Skeletal muscle tissue (tissue), 3 donors: ENCODE measurements at regions not wholly inside any gene's neighbourhood (a gene's known extent, or its start where the extent isn't known, plus 50 kb on each side); places are given as distances from the start of the nearest gene placed in this dataset.

Source experiments
- H3K27ac ChIP-seq: one replicate; pipeline ENCODE4 v1.7.0; 2013; ENCODE audit warnings: mild to moderate bottlenecking, low read depth, low read length, inconsistent platforms
- H3K27me3 ChIP-seq, 3 donors: one replicate each; pipeline ENCODE4 v1.7.0; 2013; ENCODE audit warnings: low read length in 3 of 3; ENCODE audit not compliant: control insufficient read depth in 3 of 3, insufficient read depth in 3 of 3
- H3K36me3 ChIP-seq, 3 donors: one replicate each; pipeline ENCODE4 v1.7.0; 2013; ENCODE audit warnings: low read length in 3 of 3; ENCODE audit not compliant: control insufficient read depth in 3 of 3, insufficient read depth in 3 of 3
- H3K4me1 ChIP-seq, 3 donors: one replicate each; pipeline ENCODE4 v1.7.0; 2013; ENCODE audit warnings: low read length in 3 of 3, mild to moderate bottlenecking in 3 of 3; ENCODE audit not compliant: control insufficient read depth in 3 of 3, insufficient read depth in 3 of 3
- H3K4me3 ChIP-seq, 3 donors: one replicate each; pipeline ENCODE4 v1.7.0; 2013; ENCODE audit warnings: low read length in 3 of 3
- H3K9ac ChIP-seq, 3 donors: one replicate each; pipeline ENCODE4 v1.7.0; 2013; ENCODE audit warnings: low read length in 3 of 3, mild to moderate bottlenecking in 3 of 3, moderate library complexity in 2 of 3, low read depth in 1 of 3
- H3K9me3 ChIP-seq, 3 donors: one replicate each; pipeline ENCODE4 v1.7.0; 2013; ENCODE audit warnings: low read length in 3 of 3; ENCODE audit not compliant: control insufficient read depth in 3 of 3
- donor health status: Osteomylitis.

GRCh38 chr2:552906-553305 is 124.3 kb downstream of the TMEM18 start:
- no peaks in the 10 kb centered on the region for H3K36me3 ChIP-seq
- peaks cover 0 to 21% (median 9%) of the 10 kb centered on the region in 3 donors for H3K27me3 ChIP-seq
- H3K9me3 ChIP-seq = no peaks in the 10 kb centered on the region
- H3K4me1 ChIP-seq = no peaks in the 10 kb centered on the region
- no peak overlapping the region for H3K4me3 ChIP-seq
- H3K9ac ChIP-seq = no peak overlapping the region
- H3K27ac ChIP-seq = no peak overlapping the region

GRCh38 chr2:551621-552020 is 125.6 kb downstream of the TMEM18 start:
- Histone ChIP-seq H3K4me3 (no peak overlapping the region), H3K27ac (no peak overlapping the region), H3K4me1 (peaks cover 0 to 3% (median 0%) of the 10 kb centered on the region in 3 donors), H3K9me3 (no peaks in the 10 kb centered on the region), H3K27me3 (peaks cover 0 to 27% (median 9%) of the 10 kb centered on the region in 3 donors), H3K36me3 (no peaks in the 10 kb centered on the region), H3K9ac (no peak overlapping the region)

GRCh38 chr2:550860-551567 is 126.2 kb downstream of the TMEM18 start:
- no peak overlapping the region for H3K27ac ChIP-seq
- no peak overlapping the region for H3K4me3 ChIP-seq
- no peak overlapping the region for H3K9ac ChIP-seq
- no peaks in the 10 kb centered on the region for H3K36me3 ChIP-seq
- peaks cover 0 to 3% (median 0%) of the 10 kb centered on the region in 3 donors for H3K4me1 ChIP-seq
- H3K27me3 ChIP-seq = peaks cover 0 to 27% (median 9%) of the 10 kb centered on the region in 3 donors
- no peaks in the 10 kb centered on the region for H3K9me3 ChIP-seq

GRCh38 chr2:545711-546650 is 131.2 kb downstream of the TMEM18 start:
- Histone ChIP-seq H3K9ac (no peak overlapping the region), H3K27me3 (peaks cover 0 to 16% (median 11%) of the 10 kb centered on the region in 3 donors), H3K27ac (no peak overlapping the region), H3K4me3 (no peak overlapping the region), H3K4me1 (peaks cover 0 to 3% (median 0%) of the 10 kb centered on the region in 3 donors), H3K36me3 (no peaks in the 10 kb centered on the region), H3K9me3 (no peaks in the 10 kb centered on the region)

GRCh38 chr2:545228-545627 is 132.0 kb downstream of the TMEM18 start:
- Histone ChIP-seq H3K27me3 (peaks cover 0 to 16% (median 9%) of the 10 kb centered on the region in 3 donors), H3K9me3 (no peaks in the 10 kb centered on the region), H3K4me1 (peaks cover 0 to 3% (median 0%) of the 10 kb centered on the region in 3 donors), H3K27ac (no peak overlapping the region), H3K9ac (no peak overlapping the region), H3K4me3 (no peak overlapping the region), H3K36me3 (no peaks in the 10 kb centered on the region)

GRCh38 chr2:538646-539045 is 138.6 kb downstream of the TMEM18 start:
- H3K27ac ChIP-seq = no peak overlapping the region
- peaks cover 0 to 10% (median 0%) of the 10 kb centered on the region in 3 donors for H3K9me3 ChIP-seq
- no peaks in the 10 kb centered on the region for H3K27me3 ChIP-seq

GRCh38 chr2:535222-535621 is 142.0 kb downstream of the TMEM18 start:
- H3K9ac ChIP-seq = no peak overlapping the region
- H3K9me3 ChIP-seq = peaks cover 0 to 12% (median 0%) of the 10 kb centered on the region in 3 donors

More at GRCh38 chr2:538646-539045, 138.6 kb downstream of the TMEM18 start:
- Histone ChIP-seq H3K36me3 (no peaks in the 10 kb centered on the region), H3K9ac (no peak overlapping the region), H3K4me1 (no peaks in the 10 kb centered on the region), H3K4me3 (no peak overlapping the region)

GRCh38 chr2:529852-530251 is 147.4 kb downstream of the TMEM18 start:
- no peaks in the 10 kb centered on the region for H3K4me1 ChIP-seq
- no peaks in the 10 kb centered on the region for H3K36me3 ChIP-seq
- no peak overlapping the region for H3K27ac ChIP-seq
- H3K9me3 ChIP-seq = peaks cover 0 to 13% (median 7%) of the 10 kb centered on the region in 3 donors
- H3K27me3 ChIP-seq = peaks cover 0 to 4% (median 3%) of the 10 kb centered on the region in 3 donors
- H3K4me3 ChIP-seq = no peak overlapping the region
- H3K9ac ChIP-seq = no peak overlapping the region

More at GRCh38 chr2:535222-535621, 142.0 kb downstream of the TMEM18 start:
- no peak overlapping the region for H3K27ac ChIP-seq
- no peaks in the 10 kb centered on the region for H3K36me3 ChIP-seq
- no peak overlapping the region for H3K4me3 ChIP-seq
- no peaks in the 10 kb centered on the region for H3K27me3 ChIP-seq
- H3K4me1 ChIP-seq = no peaks in the 10 kb centered on the region

GRCh38 chr2:529424-529823 is 147.8 kb downstream of the TMEM18 start:
- peaks cover 0 to 13% (median 7%) of the 10 kb centered on the region in 3 donors for H3K9me3 ChIP-seq

More at GRCh38 chr2:529424-529823, 147.8 kb downstream of the TMEM18 start:
- Histone ChIP-seq H3K4me3 (no peak overlapping the region), H3K4me1 (no peaks in the 10 kb centered on the region), H3K27me3 (peaks cover 0 to 4% (median 3%) of the 10 kb centered on the region in 3 donors), H3K9ac (no peak overlapping the region), H3K36me3 (no peaks in the 10 kb centered on the region), H3K27ac (no peak overlapping the region)
